ENCODE measurements at regions not wholly inside any gene's neighbourhood (a gene's known extent, or its start where the extent isn't known, plus 50 kb on each side); places are given as distances from the start of the nearest gene placed in this dataset.

DNA sequence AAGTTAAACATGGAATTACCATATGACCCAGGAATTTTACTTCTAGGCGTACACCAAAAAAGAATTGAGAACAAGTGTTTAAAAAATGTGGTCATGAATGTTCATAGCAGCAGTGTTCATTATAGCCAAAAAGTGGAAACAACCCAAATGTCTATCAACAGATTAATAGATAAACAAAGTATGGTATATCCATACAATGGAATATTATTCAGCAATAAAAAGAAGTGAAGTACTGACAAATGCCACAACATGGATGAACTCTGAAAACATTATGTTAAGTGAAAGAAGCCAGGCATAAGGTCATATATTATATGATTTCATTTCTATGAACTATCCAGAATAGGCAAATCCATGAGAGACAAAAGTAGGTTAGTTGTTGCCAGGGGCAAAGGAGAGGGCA lies 141.7 kb upstream of the NAV2 start:
- TF ChIP-seq, protein P1, sequence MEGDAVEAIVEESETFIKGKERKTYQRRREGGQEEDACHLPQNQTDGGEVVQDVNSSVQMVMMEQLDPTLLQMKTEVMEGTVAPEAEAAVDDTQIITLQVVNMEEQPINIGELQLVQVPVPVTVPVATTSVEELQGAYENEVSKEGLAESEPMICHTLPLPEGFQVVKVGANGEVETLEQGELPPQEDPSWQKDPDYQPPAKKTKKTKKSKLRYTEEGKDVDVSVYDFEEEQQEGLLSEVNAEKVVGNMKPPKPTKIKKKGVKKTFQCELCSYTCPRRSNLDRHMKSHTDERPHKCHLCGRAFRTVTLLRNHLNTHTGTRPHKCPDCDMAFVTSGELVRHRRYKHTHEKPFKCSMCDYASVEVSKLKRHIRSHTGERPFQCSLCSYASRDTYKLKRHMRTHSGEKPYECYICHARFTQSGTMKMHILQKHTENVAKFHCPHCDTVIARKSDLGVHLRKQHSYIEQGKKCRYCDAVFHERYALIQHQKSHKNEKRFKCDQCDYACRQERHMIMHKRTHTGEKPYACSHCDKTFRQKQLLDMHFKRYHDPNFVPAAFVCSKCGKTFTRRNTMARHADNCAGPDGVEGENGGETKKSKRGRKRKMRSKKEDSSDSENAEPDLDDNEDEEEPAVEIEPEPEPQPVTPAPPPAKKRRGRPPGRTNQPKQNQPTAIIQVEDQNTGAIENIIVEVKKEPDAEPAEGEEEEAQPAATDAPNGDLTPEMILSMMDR (IDR thresholded peaks at IDR 0.05) = no peak
- TF ChIP-seq, protein P2, sequence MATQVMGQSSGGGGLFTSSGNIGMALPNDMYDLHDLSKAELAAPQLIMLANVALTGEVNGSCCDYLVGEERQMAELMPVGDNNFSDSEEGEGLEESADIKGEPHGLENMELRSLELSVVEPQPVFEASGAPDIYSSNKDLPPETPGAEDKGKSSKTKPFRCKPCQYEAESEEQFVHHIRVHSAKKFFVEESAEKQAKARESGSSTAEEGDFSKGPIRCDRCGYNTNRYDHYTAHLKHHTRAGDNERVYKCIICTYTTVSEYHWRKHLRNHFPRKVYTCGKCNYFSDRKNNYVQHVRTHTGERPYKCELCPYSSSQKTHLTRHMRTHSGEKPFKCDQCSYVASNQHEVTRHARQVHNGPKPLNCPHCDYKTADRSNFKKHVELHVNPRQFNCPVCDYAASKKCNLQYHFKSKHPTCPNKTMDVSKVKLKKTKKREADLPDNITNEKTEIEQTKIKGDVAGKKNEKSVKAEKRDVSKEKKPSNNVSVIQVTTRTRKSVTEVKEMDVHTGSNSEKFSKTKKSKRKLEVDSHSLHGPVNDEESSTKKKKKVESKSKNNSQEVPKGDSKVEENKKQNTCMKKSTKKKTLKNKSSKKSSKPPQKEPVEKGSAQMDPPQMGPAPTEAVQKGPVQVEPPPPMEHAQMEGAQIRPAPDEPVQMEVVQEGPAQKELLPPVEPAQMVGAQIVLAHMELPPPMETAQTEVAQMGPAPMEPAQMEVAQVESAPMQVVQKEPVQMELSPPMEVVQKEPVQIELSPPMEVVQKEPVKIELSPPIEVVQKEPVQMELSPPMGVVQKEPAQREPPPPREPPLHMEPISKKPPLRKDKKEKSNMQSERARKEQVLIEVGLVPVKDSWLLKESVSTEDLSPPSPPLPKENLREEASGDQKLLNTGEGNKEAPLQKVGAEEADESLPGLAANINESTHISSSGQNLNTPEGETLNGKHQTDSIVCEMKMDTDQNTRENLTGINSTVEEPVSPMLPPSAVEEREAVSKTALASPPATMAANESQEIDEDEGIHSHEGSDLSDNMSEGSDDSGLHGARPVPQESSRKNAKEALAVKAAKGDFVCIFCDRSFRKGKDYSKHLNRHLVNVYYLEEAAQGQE (IDR thresholded peaks at IDR 0.05; ENCODE audit: insufficient read depth in 1 of 2, low read depth in 2 of 2, low read length in 1 of 2) = no peak
- TF ChIP-seq POLR2AphosphoS5 (IDR thresholded peaks at IDR 0.05; ENCODE audit: low read depth, low read length) = no peak
